Stimulated activated CD4-positive, alpha-beta T cell treated with anti-CD3 and anti-CD28 coated beads, TNF-alpha, amount 100 ng/mL, for 4 hours (primary cell): ENCODE measurements at regions not wholly inside any gene's neighbourhood (a gene's known extent, or its start where the extent isn't known, plus 50 kb on each side); places are given as distances from the start of the nearest gene placed in this dataset.

Experiments used
- DNase-seq, 3 experiments: peaks; one replicate each; pipeline ENCODE4 v3.0.0-alpha.2; 2020; ENCODE audit warnings: low read depth in 3 of 3

DNA sequence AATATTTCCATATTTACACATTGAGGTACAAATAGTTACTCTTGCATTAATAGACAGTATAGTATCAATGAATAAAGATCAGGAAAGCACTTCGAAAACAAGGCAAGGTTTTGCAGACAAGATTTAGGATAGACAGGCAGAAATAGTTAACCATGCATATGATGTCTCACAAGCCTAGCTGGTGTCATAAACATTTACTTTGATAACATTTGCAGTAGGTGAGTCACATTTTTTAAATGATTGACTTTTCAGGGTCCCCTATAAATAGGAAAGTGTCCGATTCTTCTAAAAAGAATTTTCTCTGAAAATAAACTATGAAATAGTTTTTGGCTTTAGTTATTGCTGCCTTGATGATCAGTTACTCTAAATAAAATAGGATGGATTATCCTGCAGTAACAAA, 162.1 kb downstream of the SNX18 start:
- DNase-seq = no peak

DNA sequence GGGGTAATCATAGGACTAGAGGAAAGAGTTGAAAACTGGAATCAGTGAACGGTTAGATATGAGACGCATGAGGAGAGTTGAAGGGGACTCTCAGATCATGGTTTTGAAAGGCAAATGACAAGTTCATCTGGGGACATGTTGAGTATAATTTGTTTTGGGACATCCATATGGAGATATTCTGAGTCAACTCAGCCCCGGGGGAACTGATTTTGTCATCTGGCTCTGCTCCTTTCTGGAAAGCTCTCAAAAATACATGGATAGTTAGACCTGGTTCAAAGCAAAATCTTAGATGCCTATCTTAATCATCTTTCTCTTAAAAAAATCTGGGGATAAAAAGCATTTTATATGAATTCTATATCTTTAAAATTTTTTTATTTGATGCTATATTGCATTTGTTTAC, 161.2 kb downstream of the SNX18 start:
- DNase-seq = no peak

DNA sequence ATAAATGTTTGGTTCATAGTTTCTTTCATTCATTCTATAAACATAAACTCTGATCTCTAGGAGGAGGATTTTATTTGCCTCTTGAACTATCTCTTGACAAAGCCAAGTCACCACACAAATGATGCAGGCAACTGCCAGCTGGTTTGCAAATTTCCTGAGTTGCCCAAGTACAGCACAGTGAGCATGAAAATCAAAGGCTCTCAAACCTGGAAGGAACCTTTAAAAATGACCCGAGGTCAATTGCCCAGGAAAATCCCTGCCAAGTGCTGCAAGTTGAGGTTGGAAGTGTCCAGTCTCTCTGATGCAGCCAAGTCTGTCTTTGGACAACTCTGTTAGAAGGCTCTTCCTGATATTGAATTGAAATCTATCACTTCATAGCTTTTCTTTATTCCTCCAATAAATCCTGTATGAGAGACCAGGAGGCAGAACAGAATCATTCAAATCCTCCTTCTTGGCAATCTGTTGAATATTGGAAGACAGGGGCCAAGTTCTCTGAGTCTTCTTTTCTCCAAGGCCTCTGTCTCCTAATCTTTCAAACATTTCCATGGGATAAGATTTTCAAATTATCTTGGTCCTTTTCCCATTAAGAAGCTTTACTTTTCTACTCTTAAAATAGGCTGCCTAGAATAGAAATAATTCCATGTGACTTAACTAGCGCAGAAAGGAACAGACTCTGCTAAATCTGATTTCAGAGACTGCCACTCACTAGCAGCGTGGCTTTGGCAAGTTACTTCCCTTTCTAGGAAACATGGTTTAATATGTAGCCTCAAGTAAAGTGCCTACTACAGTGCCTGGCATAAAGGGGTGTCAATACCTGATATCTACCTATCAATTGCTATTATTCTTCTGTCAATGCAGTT, 159.2 kb downstream of the SNX18 start:
- DNase-seq = no peak

DNA sequence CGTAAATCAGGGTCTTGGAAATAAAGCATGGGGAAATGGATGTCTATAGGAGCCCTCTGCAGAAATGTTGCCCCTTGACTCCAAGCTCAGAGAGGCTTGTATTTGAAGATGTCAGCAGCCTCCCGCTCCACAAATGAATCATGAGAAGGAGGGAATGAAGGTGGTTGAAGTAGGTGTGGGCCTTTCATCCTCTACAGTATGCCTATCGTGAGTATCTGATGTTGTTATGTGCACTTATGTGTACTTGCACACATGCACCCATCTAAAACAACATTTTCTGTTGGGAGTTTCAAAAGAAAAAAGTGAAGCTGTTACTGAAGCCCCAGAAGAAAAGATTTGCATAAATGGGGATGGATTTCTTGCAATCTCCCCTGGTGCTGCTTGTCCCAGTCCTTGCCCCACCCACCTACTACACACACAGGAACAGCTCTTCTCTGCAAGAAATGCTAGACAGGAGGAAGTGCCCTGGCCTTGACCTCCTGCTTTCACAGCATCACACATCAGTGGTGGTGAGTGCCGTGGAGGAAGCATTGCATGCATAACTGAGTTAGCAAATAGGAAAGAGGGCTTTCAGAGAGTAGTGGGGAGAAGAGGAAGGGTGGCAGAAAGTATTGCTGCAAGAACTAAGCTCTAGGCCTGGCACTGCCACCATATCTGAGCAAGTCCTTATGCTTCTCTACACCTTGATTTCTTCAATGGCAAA, 156.1 kb downstream of the SNX18 start:
- no peak for DNase-seq

DNA sequence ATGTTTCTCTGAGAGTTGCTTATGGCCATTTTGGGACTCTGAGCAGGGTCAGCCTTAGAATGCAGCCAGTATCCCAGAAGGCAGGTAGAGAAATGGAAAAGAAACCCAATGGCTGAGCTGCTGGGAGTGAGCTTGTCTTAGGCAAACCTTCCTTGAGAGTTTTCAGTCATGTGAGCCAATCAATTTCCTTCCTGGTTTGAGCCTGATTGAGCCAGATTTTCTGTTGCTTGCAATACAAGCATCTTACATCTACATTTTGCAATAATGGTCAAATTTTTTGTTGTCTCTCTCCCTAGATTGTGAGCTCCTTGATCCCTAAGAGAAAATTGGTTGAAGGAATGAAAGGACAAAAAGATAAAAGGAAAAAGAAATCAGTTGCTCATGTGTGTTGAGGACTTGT, 155.3 kb downstream of the SNX18 start:
- DNase-seq = no peak

DNA sequence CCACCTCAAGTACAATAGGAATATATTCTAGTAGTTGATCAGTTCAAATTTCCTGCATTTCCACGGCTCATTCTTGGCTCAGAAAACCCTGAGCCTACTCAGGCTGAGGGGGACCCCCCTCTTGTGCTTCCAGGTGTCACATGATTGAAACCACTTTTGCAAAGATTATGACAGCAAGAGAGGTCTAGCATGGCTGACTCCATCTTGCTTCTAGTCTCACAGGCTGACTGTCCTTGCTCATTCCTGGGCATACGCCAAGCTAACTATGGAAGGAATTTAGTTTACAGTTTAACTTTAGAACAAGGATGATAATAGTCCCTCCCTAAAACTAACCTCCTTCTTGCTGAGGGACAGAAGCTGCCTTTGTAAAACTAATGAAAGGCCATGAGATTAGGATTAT, 154.1 kb downstream of the SNX18 start:
- DNase-seq = no peak

DNA sequence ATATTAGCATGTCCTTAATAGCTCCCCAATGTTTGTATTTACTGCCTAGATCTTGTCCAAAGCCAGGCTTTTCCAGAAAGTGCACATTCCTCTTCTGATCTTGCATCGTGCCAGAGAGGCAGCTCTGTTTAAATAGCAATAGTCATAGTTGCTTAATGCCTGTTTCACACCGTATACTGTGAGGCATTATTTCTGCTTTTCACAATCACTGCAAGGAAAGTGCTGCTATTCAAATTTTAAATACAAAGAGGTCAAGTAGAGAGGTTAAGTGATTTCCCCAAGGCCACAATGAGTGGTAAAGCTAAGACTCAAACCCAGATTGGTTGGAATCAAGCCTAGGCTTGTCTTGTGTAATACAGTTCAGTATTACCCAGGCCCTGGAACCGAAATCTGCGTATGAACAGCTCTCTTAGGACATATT, 153.6 kb downstream of the SNX18 start:
- DNase-seq = no peak

DNA sequence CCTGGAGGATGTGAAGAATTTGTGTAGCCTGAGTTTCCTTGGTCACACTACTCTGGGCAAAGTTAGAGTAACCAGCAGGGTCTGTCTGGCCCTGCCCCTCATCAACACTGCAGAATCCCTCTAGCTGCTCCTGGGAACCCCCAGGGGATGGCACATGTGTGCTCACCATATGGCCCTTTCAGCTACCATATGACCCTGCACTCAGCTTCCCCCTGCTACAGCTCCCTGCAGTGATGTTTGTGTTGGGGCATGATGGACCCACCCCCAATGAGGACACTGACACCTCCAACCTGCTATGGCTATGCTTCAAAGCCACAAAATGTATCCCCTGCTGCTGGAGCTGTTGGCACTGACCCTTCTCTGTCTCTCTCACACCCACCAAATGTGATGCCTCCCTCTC, 152.7 kb downstream of the SNX18 start:
- DNase-seq = no peak

DNA sequence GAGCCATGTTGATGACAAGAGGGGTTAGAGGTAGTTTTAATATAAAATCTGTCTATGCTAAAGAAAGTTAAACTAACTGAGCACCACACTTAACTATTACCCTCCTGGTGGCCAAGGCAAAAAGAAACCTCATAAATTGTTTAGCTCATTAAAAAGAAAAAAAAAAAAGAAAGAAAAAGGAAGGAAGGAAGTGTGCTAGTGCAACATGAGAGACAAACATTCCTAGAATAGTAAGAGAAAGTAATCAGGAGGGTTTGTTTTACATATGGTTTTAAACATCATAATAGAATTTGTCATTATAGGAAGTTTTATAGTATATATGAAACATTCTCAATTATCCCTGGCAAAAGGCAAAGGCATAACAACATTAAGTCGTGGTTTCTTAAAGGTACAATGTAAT, 152.3 kb downstream of the SNX18 start:
- DNase-seq = no peak

DNA sequence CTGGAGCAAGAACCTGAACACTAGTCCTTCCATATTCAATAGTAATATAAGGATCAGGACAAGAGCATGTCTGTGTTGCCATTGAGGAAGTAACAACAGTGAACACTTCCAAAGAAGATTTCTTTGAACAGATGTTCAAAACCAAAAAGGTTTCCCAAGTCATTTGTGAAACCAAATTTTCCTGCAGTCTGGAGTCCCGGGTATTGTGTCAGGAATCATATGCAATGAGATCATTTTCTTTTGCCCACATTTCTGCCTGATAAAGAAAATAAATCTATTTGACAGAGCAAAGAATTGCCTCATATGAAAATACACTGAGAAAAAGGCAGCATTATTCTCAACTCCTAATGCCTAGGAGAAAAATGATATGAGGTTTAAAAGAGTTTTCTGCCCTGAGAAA, 151.7 kb downstream of the SNX18 start:
- DNase-seq = no peak

DNA sequence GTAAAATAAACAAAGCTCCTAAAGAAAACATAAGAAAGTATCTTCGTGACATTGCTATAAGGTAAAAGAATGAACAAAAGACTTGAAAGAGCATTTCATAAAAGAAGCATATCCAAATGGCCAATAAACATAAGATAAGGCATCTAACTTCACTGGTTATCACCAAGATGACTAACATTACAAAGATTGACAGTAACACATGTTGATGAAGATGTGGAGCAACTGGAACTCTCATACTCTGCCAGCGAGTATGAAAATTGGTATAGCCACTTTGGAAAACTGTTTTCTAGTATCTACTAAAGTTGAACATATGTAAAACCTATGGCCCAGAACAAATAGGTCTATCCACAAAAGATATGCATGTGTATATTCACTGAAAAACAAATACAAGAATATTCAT, 150.5 kb downstream of the SNX18 start:
- no peak for DNase-seq

DNA sequence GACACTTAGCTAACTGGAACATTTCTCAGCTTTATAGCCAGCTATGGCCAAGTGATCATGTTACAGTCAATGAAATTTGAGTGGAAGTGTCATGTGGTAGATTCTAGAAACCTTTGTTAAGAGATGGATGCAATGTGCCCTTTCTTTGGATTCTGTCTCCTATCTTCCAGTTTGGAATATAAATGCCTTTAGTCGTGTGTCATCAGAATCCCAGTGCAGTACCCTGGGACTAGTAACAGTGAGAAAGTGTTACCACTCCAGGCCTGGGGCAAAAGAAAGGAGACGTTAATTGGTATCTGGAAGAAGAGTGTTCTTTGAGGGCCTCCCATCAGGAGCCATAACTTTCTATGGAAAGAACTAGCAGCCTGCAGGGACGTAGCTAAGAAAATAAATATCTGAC, 149.6 kb downstream of the SNX18 start:
- no peak for DNase-seq

DNA sequence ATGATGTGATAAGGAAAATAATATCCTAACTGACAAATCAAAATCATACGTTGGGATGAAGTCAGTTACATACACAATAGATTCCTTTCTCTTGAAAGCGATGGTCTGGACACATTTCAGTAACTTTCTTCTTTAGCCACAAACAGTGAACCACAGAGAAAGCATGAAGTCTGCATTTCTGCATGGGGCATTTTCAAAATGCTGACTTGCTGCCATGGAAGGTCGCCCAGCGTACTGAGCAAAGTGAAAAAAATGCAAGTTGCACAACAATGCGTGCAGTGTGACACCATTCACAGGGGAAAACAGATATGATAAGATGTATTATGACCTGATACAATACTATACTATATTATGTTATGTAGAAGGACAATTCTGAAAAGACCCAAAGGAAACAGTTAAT, 146.3 kb downstream of the SNX18 start:
- DNase-seq = no peak

DNA sequence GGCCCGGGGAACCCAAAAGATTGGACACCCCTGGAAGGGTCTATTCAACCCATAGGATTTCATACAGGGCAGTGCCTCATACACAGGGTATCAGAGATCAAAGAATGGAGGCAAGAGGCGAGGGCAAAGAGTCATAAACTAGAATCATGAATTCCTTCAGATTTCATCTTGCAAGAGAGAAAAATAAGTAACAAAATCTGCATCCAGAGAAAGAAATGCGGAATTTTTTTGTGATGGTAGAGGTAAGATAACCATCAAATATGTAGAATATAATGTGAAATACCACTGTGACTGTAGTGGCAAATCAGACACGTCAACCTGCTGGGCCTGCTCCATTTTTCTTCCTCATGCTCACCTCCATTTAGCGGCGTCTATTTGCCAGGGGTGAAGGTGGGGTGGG, 143.6 kb downstream of the SNX18 start:
- DNase-seq = no peak

DNA sequence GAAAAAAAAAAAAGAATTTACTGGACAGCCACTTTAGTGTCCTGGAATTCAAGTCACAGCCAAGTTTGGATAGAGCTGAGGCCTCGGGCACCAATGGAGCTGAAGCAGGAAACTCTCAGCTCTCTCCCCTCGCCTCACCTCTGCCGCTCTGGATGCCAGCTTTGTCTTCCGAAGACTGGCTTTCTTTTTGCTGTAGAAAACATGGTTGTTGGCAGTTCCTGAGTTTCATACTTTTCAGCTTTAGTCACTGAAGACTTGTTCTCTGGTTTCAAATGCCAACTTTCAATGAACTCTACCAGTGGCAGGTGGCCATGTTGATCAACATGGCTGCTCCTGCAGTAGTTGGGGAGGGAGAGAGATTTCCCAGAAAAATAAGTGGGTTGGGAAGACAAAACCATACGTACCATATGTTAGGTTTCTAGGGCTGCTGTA, 142.2 kb downstream of the SNX18 start:
- no peak for DNase-seq

DNA sequence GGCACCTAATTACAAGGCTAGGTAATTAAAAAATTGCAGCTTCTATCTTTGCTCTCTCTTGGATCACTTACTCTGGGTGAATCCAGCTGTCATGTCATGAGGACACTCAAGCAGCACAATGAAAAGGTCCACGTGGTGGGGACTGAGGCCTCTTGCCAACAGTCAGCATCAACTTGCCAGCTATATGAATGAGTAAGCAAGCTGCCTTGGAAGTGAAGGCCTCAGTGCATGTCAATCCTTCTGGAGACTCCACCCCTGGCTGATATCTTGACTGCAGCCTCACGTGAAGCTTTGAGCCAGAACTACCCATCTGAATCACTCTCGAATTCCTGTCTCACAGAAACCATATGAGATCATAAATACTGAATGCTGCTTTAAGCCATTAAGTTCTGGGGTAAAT, 140.5 kb downstream of the SNX18 start:
- no peak for DNase-seq

DNA sequence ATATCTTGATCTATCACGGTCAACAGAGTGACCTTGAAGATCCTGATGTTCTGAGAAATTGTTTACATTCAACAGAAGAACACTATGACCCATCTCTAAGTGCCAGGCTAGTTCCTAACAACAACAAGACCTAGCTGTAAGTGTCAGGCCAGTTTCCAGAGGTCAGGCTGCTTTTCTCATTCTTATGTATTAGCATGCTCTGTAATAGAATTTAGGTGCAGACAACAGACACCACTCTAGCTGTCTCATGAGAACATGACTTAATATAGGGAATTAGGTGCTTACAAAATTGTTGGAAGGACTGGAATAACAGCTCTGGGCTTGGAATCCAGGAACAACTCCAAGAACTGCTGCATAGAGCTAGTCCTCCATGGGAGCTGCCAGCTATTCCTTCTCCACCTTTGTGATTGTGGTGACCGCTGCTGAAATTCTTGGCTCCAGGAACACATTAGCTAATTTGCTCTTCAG, 138.7 kb downstream of the SNX18 start:
- DNase-seq = no peak

DNA sequence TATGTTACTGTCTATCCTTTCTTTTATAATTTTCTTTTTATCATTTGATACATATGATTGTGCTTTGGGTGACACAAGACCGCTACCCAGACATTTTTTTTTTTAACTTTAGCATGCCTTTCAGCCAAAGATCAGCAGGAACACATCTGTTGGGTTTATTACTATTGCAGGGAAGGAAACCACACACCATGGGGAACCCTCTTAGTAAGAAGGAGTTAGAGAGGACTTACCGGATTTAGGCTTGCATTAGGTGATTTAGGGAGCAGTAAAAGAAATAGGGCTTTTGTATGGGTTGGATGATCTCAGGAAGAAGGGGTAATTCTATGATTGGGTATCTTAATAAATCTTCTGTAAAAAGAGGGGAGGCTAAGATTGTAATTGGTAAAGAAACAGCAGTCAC, 138.2 kb downstream of the SNX18 start:
- DNase-seq = no peak

DNA sequence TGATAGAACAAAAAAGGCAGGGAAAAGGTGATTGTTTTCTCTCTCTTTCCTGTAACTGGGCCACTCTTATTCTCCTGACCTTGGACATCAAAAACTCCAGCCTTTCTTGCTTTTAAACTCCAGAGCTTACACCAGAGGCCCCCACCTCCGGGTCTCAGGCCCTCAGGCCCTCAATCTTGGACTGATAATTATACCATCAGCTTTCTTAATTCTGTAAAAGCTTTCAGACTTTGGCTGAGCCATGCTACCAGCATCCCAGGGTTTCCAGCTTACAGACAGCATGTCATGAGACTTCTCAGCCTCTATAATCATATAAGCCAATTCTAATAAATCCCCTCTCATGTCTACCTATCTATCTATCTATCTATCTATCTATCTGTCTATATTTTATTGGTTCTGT, 137.7 kb downstream of the SNX18 start:
- DNase-seq = no peak

DNA sequence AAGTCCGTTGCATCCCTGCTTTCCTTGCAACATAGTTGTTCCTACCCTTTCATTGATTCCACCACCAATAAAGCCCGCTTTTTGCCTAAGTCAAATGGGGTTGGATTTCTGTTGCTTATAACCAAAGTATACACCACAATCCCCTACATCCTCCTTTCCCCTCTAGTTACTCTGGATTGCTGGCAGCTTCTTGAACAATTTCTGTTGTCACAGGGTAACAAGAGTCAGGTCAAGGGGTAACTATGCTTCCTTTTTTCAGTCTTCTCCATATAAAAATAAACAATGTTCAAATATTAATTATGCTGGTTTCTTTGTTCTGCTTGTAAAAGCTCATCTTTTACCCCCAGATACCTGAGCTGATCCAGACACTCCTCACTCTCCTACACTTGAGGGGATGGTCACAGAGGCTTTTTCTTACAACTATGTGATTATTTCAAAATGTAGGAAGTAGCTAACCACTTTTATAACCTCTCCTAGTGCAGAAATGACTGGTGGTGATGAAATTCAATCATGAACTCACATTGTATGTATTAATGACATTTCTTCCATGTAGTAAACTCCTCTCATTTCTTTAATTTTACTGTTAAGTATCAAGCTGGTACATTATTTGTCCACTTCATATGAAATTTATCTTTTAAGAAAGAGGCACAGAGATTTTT, 136.5 kb downstream of the SNX18 start:
- DNase-seq = no peak

DNA sequence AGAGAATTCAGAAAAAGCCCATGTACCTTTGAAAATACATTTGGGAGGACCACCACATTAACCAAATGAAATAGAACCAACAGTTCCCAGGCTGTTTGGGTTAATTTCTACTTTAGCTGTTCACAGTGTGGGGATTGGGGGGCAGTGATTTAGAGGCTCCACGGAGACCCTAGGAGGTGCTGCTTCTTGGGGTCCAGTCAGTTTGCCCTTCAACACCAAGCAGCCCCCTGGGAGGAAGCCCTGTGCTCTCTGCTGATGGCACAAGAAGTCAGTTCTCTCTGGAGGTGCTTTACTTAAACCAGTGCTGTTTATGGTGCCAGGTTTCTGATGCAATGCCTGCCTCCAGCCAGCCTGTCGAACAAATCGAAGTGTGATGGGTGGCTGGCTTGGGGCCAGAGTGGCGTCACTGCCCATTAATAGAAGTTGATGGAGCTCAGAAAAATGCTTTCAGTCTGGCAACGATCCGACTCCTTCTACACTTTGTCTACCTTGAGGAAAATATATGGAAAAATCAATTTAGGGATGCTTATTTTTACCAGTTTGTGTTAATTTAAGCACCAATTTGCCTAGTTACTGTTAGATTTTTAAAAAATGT, 134.0 kb downstream of the SNX18 start:
- DNase-seq = no peak

DNA sequence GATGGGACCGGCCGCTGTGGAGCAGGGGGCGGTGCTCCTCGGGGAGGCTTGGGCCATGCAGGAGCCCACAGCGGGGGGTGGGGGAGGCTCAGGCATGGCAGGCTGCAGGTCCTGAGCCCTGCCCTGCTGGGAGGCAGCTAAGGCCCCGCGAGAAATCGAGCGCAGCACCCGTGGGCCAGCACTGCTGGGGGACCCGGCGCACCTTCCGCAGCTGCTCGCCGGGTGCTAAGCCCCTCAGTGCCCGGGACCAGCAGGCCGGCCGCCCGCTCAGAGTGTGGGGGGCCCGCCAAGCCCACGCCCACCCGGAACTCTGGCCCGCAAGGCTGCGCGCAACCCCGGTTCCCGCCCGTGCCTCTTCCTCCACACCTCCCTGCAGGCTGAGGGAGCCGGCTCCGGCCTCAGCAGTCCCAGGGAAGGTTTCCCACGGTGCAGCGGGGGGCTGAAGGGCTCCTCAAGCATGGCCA, 131.5 kb downstream of the SNX18 start:
- DNase-seq = no peak
